Activated naive CD8-positive, alpha-beta T cell treated with anti-CD3 and anti-CD28 coated beads for 36 hours (primary cell): ENCODE measurements at regions not wholly inside any gene's neighbourhood (a gene's known extent, or its start where the extent isn't known, plus 50 kb on each side); places are given as distances from the start of the nearest gene placed in this dataset.

ENCODE experiments used
- DNase-seq: peaks from one replicate; pipeline ENCODE4 v3.0.0; 2021
- H3K27ac Mint-ChIP-seq: one replicate; pipeline ENCODE4 v1.8.0; 2022; ENCODE audit warnings: mild to moderate bottlenecking, moderate library complexity, mixed read lengths
- H3K27me3 Mint-ChIP-seq: one replicate; pipeline ENCODE4 v1.8.0; 2022; ENCODE audit warnings: mild to moderate bottlenecking, mixed read lengths
- H3K36me3 Mint-ChIP-seq: one replicate; pipeline ENCODE4 v1.8.0; 2021; ENCODE audit warnings: mild to moderate bottlenecking, mixed read lengths
- H3K4me1 Mint-ChIP-seq: one replicate; pipeline ENCODE4 v1.8.0; 2021; ENCODE audit warnings: mixed read lengths
- H3K4me3 Mint-ChIP-seq: one replicate; pipeline ENCODE4 v1.8.0; 2022; ENCODE audit warnings: mild to moderate bottlenecking, moderate library complexity, mixed read lengths
- H3K9me3 Mint-ChIP-seq: one replicate; pipeline ENCODE4 v1.8.0; 2022; ENCODE audit warnings: mixed read lengths

DNA sequence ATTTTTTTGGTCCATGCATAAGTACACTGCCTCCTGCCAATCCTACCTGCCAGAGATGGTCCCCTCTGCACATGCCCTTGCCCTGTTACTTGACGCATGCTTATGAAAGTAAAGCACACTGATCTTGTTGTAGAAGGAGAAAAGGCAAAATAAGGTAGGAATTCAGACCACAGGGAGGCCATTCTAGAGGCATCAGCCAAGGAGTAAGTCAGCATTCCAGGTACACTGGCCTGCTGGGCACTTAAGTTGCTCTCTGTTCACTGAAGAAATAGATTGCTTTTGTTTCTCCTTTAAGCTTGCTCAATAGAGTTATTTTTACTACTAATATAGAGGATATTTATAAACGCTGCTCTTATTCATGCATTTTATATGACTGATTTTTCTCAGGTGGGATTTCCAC lies 604.4 kb downstream of the TDRD15 start:
- Mint-ChIP-seq H3K27me3 (no peaks in the 10 kb centered on the region), H3K4me3 (no peak overlapping the region), H3K36me3 (no peaks in the 10 kb centered on the region), H3K27ac (no peak overlapping the region), H3K9me3 (peaks cover 1% of the 10 kb centered on the region), H3K4me1 (no peaks in the 10 kb centered on the region)
- no peak for DNase-seq

DNA sequence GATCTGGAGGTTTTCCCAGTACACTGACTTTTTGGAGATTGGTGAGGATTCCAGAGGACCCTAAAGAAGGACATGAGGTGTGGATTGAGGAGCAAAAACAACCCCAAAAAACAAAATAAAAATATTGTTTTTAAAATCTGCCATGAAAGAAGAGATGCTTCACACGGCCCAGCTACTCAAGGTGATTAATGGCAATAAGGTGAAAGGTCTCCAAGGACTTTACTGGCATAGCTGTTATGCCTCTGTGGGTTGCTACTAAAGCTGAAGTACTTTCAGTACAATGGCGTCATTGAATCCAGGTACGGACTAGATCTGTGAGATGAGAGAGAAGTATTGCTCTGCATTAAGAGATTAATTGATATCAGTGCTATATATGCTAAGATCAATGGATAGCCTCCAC lies 606.4 kb downstream of the TDRD15 start:
- no peaks in the 10 kb centered on the region for H3K27me3 Mint-ChIP-seq
- H3K9me3 Mint-ChIP-seq = peaks cover 3% of the 10 kb centered on the region
- no peaks in the 10 kb centered on the region for H3K4me1 Mint-ChIP-seq
- DNase-seq = no peak
- H3K36me3 Mint-ChIP-seq = no peaks in the 10 kb centered on the region
- no peak overlapping the region for H3K27ac Mint-ChIP-seq
- H3K4me3 Mint-ChIP-seq = no peak overlapping the region

DNA sequence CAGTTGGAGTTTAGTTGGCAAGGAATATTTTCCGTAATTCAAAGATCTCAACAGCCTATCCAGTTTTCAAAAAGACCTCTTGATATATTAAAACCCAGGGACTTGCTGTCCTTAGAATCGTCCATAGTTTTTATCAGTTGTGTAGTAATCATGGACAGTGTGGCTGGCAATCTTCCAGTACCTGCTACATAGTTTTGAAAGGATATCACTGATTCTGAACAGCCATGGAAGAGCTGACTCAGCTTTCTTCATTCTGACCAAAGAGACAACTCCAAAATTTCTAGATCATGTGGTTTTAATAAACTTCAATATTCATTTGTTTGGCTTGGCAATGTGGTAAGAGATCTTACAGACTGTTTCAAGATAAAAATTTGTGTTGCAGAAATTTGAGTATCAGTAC lies 616.7 kb downstream of the TDRD15 start:
- H3K27me3 Mint-ChIP-seq = no peaks in the 10 kb centered on the region
- peaks cover 6% of the 10 kb centered on the region for H3K9me3 Mint-ChIP-seq
- no peaks in the 10 kb centered on the region for H3K4me1 Mint-ChIP-seq
- no peak for DNase-seq
- no peak overlapping the region for H3K4me3 Mint-ChIP-seq
- no peak overlapping the region for H3K27ac Mint-ChIP-seq
- no peaks in the 10 kb centered on the region for H3K36me3 Mint-ChIP-seq

DNA sequence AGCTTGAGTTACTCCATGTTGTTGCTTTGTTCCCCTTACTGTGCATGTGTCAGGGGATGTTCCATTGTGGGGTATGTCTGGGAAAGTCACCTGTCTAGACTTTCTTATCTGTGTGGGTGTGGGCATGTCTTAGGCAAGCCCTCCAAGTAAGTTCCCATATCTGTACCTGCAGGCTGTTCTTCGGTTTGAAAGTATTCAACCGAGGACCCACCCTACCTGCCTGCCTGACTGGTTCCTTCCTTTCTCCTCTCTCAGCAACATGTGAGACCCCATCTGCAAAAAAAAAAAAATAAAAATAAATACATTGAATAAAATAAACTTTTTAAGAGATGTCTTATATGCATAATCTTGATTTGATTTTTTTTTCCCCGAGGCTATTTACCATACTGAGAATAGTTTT lies 622.7 kb downstream of the TDRD15 start:
- H3K36me3 Mint-ChIP-seq = no peaks in the 10 kb centered on the region
- no peaks in the 10 kb centered on the region for H3K4me1 Mint-ChIP-seq
- H3K9me3 Mint-ChIP-seq = peaks cover 8% of the 10 kb centered on the region
- no peak overlapping the region for H3K27ac Mint-ChIP-seq
- no peak for DNase-seq
- no peaks in the 10 kb centered on the region for H3K27me3 Mint-ChIP-seq
- H3K4me3 Mint-ChIP-seq = no peak overlapping the region

DNA sequence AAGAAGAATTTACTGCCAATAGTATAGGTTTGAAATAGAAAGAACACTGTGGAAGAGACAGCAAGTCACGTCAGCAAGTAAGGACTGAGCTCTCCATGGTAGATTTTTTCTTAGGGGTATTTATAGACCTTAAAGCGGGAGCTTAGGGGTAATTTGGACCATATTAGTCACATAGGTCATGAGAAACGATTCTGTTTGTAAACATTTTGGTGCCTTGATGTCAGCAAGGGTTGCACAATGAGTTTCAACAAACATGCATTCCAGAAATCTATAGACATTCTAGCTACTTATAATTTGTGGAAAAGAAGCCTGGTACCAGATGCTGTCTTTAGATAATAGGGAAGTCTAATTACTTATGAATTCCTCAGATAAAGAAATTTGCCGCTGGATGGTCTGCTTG lies 624.7 kb downstream of the TDRD15 start:
- H3K9me3 Mint-ChIP-seq = peaks cover 6% of the 10 kb centered on the region
- no peaks in the 10 kb centered on the region for H3K27me3 Mint-ChIP-seq
- no peak overlapping the region for H3K4me3 Mint-ChIP-seq
- no peak for DNase-seq
- H3K4me1 Mint-ChIP-seq = no peaks in the 10 kb centered on the region
- no peaks in the 10 kb centered on the region for H3K36me3 Mint-ChIP-seq
- no peak overlapping the region for H3K27ac Mint-ChIP-seq

- peaks cover 1% of the 10 kb centered on the region for H3K9me3 Mint-ChIP-seq
- no peaks in the 10 kb centered on the region for H3K27me3 Mint-ChIP-seq
- H3K4me1 Mint-ChIP-seq = no peaks in the 10 kb centered on the region
- H3K4me3 Mint-ChIP-seq = no peak overlapping the region
- no peaks in the 10 kb centered on the region for H3K36me3 Mint-ChIP-seq
- no peak overlapping the region for H3K27ac Mint-ChIP-seq
- DNase-seq = no peak
Measured at GRCh38 chr2:21754164-21754788, 630.5 kb downstream of the TDRD15 start.

DNA sequence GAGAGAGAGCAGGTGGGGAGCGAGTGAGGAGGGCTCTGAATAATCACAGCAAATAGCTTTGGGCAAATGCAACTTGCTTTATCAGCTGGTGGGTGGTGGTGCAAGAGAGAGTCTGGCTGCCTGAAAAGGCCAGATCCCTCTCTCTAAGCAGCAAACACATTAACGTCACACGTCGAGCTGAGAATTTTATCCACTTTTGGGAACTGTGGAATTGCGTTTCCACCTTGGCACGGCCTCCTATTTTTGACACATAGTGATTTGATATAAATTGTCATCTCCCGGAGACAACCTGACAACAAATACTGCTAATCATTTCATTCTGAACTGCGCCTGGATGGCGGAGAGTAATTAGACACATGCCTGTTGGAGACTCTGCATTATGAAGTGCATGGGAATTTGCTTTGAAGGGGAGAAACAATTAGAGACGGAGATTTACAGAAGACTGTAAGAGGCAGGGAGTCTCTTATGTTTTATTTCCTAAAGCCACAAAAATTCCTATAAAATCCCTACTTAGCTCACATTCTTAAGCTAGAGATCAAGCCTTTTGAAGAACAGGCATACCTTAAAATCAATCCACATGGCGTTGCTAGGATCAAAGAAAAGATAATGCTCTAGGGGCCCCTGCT lies 634.1 kb downstream of the TDRD15 start:
- DNase-seq = no peak
- Mint-ChIP-seq H3K27ac (no peak overlapping the region), H3K4me1 (no peaks in the 10 kb centered on the region), H3K27me3 (no peaks in the 10 kb centered on the region), H3K36me3 (no peaks in the 10 kb centered on the region), H3K9me3 (peaks cover 5% of the 10 kb centered on the region), H3K4me3 (no peak overlapping the region)

- H3K9me3 Mint-ChIP-seq = peaks cover 5% of the 10 kb centered on the region
- H3K4me1 Mint-ChIP-seq = no peaks in the 10 kb centered on the region
- no peaks in the 10 kb centered on the region for H3K27me3 Mint-ChIP-seq
- DNase-seq = no peak
- no peaks in the 10 kb centered on the region for H3K36me3 Mint-ChIP-seq
- H3K4me3 Mint-ChIP-seq = no peak overlapping the region
- H3K27ac Mint-ChIP-seq = no peak overlapping the region
Measured at GRCh38 chr2:21759819-21760218, 636.1 kb downstream of the TDRD15 start.

DNA sequence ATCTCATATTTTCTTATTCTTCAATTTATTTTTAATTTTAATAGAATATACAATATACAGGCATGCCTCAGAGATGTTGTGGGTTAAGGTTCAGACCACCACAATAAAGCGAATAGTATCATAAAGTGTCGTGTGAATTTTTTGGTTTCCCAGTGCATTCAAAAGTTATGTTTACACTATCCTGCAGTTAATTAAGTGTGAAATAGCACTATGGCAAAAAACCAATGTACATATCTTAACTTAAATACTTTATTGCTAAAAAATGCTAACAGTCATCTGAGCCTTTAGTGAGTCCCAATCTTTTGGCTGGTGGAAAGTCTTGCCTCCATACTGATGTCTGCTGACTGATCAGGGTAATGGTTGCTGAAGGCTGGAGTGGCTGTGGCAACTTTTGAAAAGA lies 637.6 kb downstream of the TDRD15 start:
- Mint-ChIP-seq H3K27ac (no peak overlapping the region), H3K9me3 (peaks cover 6% of the 10 kb centered on the region), H3K4me1 (no peaks in the 10 kb centered on the region), H3K36me3 (no peaks in the 10 kb centered on the region), H3K27me3 (no peaks in the 10 kb centered on the region), H3K4me3 (no peak overlapping the region)
- no peak for DNase-seq

- Mint-ChIP-seq H3K4me3 (no peak overlapping the region), H3K4me1 (no peaks in the 10 kb centered on the region), H3K27me3 (no peaks in the 10 kb centered on the region), H3K9me3 (peaks cover 6% of the 10 kb centered on the region), H3K27ac (no peak overlapping the region), H3K36me3 (no peaks in the 10 kb centered on the region)
- no peak for DNase-seq
Measured at GRCh38 chr2:21763501-21763900, 639.7 kb downstream of the TDRD15 start.

DNA sequence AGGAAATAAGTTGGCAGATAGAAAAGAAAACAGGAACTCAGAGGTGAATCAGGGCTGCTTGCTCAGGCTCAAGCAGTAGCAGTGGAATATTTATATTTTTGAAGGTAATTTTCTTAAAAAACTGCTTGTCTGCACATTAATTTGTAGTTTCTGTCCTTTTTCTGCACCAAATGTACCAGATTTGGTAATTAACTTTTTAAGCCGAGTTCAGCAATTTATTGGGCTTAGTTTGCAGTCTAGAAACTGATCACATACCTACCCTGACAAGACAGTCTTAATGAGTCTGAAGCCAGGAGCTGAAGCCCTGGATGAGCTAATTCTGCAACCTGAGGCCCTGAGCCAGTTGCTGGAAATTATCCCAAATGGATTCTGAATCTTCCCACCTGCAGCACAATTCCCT lies 647.0 kb downstream of the TDRD15 start:
- Mint-ChIP-seq H3K36me3 (no peaks in the 10 kb centered on the region), H3K27me3 (no peaks in the 10 kb centered on the region), H3K27ac (no peak overlapping the region), H3K9me3 (no peaks in the 10 kb centered on the region), H3K4me3 (no peak overlapping the region), H3K4me1 (no peaks in the 10 kb centered on the region)
- DNase-seq = no peak

DNA sequence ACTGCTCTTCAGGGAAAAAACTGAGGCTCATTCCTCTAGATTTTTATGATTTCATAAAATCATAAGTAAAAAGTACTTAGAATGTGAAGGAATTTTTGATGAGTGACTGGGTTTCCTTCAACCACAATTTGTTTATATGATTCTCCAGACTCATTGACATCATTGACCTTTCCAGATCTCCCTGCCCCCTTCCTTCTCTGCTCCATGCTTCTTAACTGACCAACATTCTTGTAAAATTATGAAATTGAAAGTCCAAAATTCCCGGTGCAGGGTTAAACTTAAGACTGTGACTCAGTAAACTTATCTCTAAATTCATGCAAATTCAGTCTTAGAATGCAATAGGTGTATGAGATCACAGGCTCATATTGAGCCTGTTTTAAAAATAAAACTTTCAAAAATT lies 648.9 kb downstream of the TDRD15 start:
- no peaks in the 10 kb centered on the region for H3K4me1 Mint-ChIP-seq

GRCh38 chr2:21773168-21773567 lies 649.4 kb downstream of the TDRD15 start:
- H3K4me1 Mint-ChIP-seq = no peaks in the 10 kb centered on the region
- H3K9me3 Mint-ChIP-seq = no peaks in the 10 kb centered on the region
- DNase-seq = no peak
- H3K4me3 Mint-ChIP-seq = no peak overlapping the region
- no peaks in the 10 kb centered on the region for H3K36me3 Mint-ChIP-seq
- H3K27me3 Mint-ChIP-seq = no peaks in the 10 kb centered on the region
- no peak overlapping the region for H3K27ac Mint-ChIP-seq

More for the DNA sequence above, 648.9 kb downstream of the TDRD15 start:
- Mint-ChIP-seq H3K4me3 (no peak overlapping the region), H3K9me3 (no peaks in the 10 kb centered on the region), H3K27ac (no peak overlapping the region), H3K27me3 (no peaks in the 10 kb centered on the region), H3K36me3 (no peaks in the 10 kb centered on the region)
- no peak for DNase-seq

DNA sequence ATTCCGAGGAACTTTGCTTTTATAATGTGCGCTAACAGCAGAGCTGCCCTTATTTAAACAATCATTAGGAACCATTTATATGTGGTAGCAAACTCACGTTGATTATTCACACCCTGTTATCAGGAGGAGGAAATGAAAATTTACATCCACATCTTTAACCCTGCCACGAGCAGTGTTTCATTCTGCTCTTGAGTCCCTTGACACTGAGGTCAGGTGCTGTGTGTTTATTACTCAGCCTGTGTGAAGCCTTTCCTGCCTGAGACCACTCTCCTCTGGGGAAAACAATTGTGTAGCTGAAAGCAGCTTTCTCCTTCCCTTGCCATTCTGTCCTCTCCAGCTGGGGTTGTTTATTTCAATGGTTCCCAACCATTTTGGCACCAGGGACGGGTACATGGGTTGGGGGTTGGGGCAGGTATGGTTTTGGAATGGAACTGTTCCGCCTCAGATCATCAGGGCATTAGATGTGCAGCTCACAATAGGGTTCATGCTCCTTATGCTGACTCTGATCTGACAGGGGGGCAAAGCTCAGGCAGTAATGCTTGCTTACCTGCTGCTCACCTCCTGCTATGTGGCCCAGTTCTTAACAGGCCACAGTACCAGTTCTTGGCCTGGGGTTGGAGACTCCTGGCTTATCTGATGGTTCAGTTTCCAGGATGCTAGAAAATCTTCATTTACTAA lies 651.1 kb downstream of the TDRD15 start:
- Mint-ChIP-seq H3K4me3 (no peak overlapping the region), H3K36me3 (no peaks in the 10 kb centered on the region), H3K27ac (no peak overlapping the region), H3K27me3 (no peaks in the 10 kb centered on the region), H3K9me3 (no peaks in the 10 kb centered on the region), H3K4me1 (no peaks in the 10 kb centered on the region)
- no peak for DNase-seq

DNA sequence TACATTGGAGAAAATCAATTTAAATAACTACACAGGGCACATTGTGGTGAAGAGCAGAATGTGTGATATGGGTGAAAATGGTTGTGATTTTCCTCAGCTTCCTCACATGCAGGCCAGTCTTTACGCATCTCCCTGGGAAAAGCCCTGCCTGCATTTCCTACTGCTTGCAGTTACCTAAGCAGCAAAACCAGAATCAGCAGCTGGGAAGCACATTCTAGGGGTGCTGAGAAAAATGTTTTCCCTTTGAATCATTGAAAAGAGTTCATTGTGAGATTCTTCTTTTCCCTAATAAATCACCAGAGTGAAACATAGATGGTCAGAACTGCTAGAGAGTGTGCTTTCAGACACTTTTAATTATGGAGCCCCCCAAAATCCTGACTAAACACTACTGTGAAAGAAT lies 656.0 kb downstream of the TDRD15 start:
- Mint-ChIP-seq H3K36me3 (no peaks in the 10 kb centered on the region), H3K9me3 (no peaks in the 10 kb centered on the region), H3K4me3 (no peak overlapping the region), H3K4me1 (no peaks in the 10 kb centered on the region), H3K27me3 (no peaks in the 10 kb centered on the region), H3K27ac (no peak overlapping the region)
- DNase-seq = no peak

GRCh38 chr2:21781962-21782361 lies 658.2 kb downstream of the TDRD15 start:
- Mint-ChIP-seq H3K4me1 (no peaks in the 10 kb centered on the region), H3K36me3 (no peaks in the 10 kb centered on the region), H3K9me3 (no peaks in the 10 kb centered on the region), H3K27ac (no peak overlapping the region), H3K27me3 (no peaks in the 10 kb centered on the region), H3K4me3 (no peak overlapping the region)
- no peak for DNase-seq
